ENCODE measurements at regions not wholly inside any gene's neighbourhood (a gene's known extent, or its start where the extent isn't known, plus 50 kb on each side); places are given as distances from the start of the nearest gene placed in this dataset.
A peak's percentile ranks its signal among the peaks of the same experiment; 100 is the strongest.
"Not testable (repeated sequence)": the region's sequence is repeated elsewhere in the genome, so short reads cannot be mapped to it uniquely, and the experiment has no call there.

DNA sequence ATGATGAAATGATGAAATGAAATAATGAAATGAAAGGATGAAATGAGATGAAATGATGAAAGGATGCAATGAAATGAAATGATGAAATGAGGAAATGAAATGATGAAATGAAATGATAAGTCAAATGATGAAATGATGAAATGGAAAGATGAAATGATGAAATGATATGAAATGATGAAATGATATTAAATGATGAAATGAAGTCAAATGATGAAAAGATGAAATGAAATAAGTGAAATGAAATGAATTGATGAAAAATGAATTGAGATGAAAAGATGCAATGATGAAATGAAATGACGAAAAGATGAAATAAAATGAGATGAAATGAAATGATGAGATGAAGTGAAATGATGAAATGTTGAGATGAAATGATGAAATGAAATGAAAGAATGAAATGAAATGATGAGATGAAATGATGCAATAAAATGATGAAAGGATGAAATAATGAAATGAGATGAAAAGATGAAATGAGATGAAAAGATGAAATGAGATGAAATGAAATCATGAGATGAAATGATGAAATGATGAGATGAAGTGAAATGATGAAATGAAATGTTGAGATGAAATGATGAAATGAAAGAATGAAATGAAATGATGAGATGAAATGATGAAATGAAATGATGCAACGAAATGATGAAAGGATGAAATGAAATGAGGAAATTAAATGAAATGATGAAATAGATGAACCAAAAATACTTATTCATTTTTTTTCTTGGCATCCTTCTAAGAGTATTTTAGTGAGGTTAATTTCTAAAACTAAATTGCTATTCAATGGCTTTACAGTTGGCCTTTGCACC lies 139.8 kb upstream of the ERV3-1 start:
- DNase-seq (ENCODE audit: low read depth in 1 of 2, low spot score in 1 of 2): not testable (repeated sequence)

GRCh38 chr7:65145710-65146109 lies 139.2 kb upstream of the ERV3-1 start:
- not testable (repeated sequence) for DNase-seq (ENCODE audit: low read depth in 1 of 2, low spot score in 1 of 2)

DNA sequence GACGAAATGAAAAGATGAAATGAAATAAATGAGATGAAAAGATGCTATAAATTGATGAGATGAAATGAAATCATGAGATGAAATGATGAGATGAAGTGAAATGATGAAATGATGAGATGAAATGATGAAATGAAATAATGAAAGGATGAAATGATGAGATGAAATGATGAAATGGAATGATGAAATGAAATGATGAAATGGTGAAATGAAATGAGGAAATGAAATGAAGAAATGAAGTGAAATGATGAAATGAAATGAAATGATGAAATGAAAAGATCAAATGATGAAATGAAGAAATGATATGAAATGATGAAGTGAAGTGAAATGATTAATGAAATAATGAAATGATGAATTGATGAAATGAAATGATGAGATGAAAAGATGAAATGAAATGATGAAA lies 138.5 kb upstream of the ERV3-1 start:
- not testable (repeated sequence) for DNase-seq (ENCODE audit: low read depth in 1 of 2, low spot score in 1 of 2)

DNA sequence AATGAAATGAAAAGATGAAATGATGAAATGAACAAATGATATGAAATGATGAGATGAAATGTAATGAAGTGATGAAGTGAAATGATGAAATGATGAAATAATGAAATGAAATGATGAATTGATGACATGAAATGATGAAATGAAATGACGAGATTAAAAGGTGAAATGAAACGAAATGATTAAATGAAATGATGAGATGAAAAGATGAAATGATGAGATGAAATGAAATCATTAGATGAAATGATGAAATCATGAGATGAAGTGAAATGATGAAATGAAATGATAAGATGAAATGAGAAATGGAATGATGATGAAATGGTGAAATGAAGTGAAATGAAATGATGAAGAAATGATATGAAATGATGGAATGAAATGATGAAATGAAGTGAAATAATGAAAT lies 138.1 kb upstream of the ERV3-1 start:
- not testable (repeated sequence) for DNase-seq (ENCODE audit: low read depth in 1 of 2, low spot score in 1 of 2)

GRCh38 chr7:65144119-65144518 lies 137.6 kb upstream of the ERV3-1 start:
- DNase-seq (ENCODE audit: low read depth in 1 of 2, low spot score in 1 of 2): not testable (repeated sequence)

DNA sequence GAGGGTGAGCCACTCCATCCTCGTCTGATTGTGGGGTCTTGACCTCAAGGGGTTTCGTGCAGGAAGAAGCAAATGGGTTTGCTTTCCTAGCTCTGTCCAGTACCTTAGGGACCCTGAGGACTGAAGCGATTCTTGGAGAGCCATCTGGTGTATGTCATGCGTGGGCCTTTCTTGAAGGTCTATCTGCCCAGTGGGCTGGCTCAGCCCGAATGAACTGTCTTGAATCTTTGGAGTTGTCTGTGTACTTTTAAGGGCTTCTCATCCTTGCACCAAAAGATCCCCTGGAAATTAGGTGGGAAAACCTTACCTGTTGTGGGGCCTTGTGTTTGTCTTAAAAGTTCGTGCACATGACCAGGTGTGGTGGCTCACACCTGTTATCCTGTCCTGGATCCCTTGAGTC lies 135.4 kb upstream of the ERV3-1 start:
- DNase-seq (ENCODE audit: low read depth in 1 of 2, low spot score in 1 of 2): not testable (repeated sequence)

GRCh38 chr7:65141405-65141778 lies 134.9 kb upstream of the ERV3-1 start:
- DNase-seq (ENCODE audit: low read depth in 1 of 2, low spot score in 1 of 2): not testable (repeated sequence)

- DNase-seq (ENCODE audit: low read depth in 1 of 2, low spot score in 1 of 2): not testable (repeated sequence)
These were observed 134.3 kb upstream of the ERV3-1 start for GRCh38 chr7:65140543-65141404.

DNA sequence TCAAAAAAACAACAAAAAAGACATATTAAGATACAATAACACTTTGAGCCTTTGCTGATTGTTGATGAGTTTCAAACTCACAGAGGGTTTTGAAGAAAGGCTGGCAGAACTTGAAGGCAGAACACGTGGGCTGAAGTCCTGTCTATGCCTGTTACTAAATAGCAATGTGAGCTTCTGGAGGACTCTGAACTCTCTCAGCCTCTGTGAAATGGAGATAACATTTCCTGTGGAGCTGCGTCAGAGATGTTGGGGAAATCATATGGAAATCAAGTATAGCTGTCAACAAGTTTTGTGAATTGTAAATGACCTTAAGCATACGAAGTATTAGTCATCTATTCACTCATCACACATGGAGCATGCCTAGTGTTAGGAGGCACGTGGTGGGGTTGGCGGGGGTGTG lies 130.4 kb upstream of the ERV3-1 start:
- DNase-seq (ENCODE audit: low read depth in 1 of 2, low spot score in 1 of 2): not testable (repeated sequence)

- DNase-seq (ENCODE audit: low read depth in 1 of 2, low spot score in 1 of 2): not testable (repeated sequence)
These were observed 126.6 kb upstream of the ERV3-1 start for GRCh38 chr7:65133087-65133486.

DNA sequence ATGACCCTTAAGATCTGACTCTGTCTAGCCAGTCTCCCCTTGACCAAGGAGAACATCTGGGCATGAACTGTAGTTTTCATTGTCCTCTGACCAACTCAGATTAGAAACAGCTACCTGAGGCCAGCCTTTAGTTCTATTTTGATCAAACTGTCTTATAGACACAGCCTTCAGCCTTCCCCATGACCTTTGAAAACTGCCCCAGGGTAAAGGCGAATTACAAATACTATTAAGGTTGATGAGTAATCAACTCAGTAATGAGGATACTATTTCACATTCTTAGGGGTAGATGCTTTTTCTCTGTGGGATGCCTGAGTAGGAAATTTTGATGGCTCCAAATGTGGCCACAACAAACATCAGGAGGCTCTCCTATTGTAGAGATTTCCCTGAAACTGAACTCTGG lies 125.8 kb upstream of the ERV3-1 start:
- DNase-seq (ENCODE audit: low read depth in 1 of 2, low spot score in 1 of 2): not testable (repeated sequence)

DNA sequence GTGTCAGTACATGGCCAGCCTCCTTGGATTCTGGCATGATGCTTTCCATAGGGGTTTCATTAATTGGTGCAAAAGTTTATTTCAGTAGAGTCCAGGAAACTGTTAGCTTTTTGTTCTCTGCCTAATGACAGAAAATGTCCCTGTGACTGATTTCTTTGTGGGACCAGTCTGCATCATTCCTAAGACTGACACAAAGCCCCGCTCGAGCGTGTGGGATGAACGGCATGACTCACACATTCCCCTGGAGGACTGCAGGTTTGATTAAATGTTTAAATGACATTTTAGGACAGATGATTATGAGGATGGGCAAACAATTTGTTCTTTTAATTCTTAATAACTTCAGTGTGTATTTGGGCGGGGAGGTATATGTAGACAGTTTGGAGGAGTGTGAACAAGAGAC lies 120.9 kb upstream of the ERV3-1 start:
- DNase-seq (ENCODE audit: low read depth in 1 of 2, low spot score in 1 of 2): not testable (repeated sequence)

GRCh38 chr7:65124600-65124999 lies 118.1 kb upstream of the ERV3-1 start:
- DNase-seq (ENCODE audit: low read depth in 1 of 2, low spot score in 1 of 2): not testable (repeated sequence)

DNA sequence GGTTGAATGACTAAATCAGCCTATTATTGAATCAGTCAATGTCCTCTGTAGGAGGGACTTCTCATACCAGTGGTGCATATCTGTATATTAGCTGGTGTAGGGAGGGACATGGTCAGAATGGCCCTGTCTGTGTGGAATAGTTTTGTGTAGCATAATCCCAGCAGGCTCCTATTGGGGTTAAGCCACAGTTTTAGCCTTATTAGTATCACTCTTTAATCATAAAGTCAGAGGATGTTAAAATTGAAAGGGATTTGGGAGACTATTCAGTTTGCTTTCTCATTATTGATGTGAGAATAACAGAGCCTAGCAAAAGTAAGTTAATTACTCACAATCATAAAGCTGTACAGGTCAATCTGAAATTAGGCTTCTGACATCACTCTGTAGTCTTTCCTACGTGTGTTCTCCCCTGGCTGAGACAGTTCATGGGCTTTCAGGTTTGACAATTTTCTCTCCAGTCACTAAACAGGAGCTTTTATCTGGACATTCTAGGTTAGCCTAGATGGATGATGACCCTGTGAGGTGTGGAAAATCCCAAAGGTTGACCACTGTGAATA lies 99.2 kb upstream of the ERV3-1 start:
- not testable (repeated sequence) for DNase-seq (ENCODE audit: low read depth in 1 of 2, low spot score in 1 of 2)

- DNase-seq (ENCODE audit: low read depth in 1 of 2, low spot score in 1 of 2): not testable (repeated sequence)
These were observed 94.0 kb upstream of the ERV3-1 start for GRCh38 chr7:65100499-65100898.

- DNase-seq (ENCODE audit: low read depth in 1 of 2, low spot score in 1 of 2): not testable (repeated sequence)
These were observed 75.2 kb upstream of the ERV3-1 start for GRCh38 chr7:65081669-65082055.

GRCh38 chr7:65080799-65081668 lies 74.5 kb upstream of the ERV3-1 start:
- peak; percentile 77 to 84 for DNase-seq (ENCODE audit: low read depth in 1 of 2, low spot score in 1 of 2)

GRCh38 chr7:65074959-65075358 lies 68.5 kb upstream of the ERV3-1 start:
- not testable (repeated sequence) for DNase-seq (ENCODE audit: low read depth in 1 of 2, low spot score in 1 of 2)

- DNase-seq (ENCODE audit: low read depth in 1 of 2, low spot score in 1 of 2): not testable (repeated sequence)
These were observed 66.7 kb upstream of the ERV3-1 start for GRCh38 chr7:65073160-65073559.

GRCh38 chr7:65071854-65072431 lies 65.5 kb upstream of the ERV3-1 start:
- not testable (repeated sequence) for DNase-seq (ENCODE audit: low read depth in 1 of 2, low spot score in 1 of 2)

All from activated CD4-positive, alpha-beta T cell treated with anti-CD3 and anti-CD28 coated beads, Interleukin-2, amount 50 U/mL, for 24 hours (primary cell).